ENCODE measurements at regions not wholly inside any gene's neighbourhood (a gene's known extent, or its start where the extent isn't known, plus 50 kb on each side); places are given as distances from the start of the nearest gene placed in this dataset.

DNA sequence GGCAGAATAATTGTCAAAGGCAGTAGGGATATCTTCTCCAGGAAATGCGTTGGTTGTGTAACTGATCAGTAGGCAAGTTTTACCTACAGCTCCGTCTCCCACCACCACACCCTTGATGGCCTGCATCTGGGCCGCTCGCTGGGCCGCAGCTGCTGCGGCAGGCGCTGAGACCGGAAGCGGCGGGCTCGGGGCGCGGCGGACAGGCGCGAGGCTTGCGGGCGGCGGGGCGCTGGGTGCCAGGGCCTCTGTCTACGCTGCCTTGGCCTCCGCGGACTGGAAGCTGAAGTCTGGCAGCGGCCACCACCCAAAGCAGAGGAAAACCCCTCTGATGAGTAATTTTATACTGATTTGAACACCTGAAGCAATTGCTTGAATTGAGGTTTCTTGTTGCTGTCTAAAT, 124.2 kb upstream of the ZIC3 start:
- TF ChIP-seq, protein P1, sequence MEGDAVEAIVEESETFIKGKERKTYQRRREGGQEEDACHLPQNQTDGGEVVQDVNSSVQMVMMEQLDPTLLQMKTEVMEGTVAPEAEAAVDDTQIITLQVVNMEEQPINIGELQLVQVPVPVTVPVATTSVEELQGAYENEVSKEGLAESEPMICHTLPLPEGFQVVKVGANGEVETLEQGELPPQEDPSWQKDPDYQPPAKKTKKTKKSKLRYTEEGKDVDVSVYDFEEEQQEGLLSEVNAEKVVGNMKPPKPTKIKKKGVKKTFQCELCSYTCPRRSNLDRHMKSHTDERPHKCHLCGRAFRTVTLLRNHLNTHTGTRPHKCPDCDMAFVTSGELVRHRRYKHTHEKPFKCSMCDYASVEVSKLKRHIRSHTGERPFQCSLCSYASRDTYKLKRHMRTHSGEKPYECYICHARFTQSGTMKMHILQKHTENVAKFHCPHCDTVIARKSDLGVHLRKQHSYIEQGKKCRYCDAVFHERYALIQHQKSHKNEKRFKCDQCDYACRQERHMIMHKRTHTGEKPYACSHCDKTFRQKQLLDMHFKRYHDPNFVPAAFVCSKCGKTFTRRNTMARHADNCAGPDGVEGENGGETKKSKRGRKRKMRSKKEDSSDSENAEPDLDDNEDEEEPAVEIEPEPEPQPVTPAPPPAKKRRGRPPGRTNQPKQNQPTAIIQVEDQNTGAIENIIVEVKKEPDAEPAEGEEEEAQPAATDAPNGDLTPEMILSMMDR (IDR thresholded peaks at IDR 0.05; ENCODE audit: low read depth, low read length) = no peak
- TF ChIP-seq, protein P2, sequence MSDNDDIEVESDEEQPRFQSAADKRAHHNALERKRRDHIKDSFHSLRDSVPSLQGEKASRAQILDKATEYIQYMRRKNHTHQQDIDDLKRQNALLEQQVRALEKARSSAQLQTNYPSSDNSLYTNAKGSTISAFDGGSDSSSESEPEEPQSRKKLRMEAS (IDR thresholded peaks at IDR 0.05; ENCODE audit: low read depth, low read length) = no peak
- no peak for TF ChIP-seq MYC (IDR thresholded peaks at IDR 0.05; ENCODE audit: low read depth, low read length)
- TF ChIP-seq POLR2A (IDR thresholded peaks at IDR 0.05; ENCODE audit: extremely low read depth, insufficient read length) = no peak

Data from NB4 (cell line).